Mononuclear cell (primary cell): ENCODE measurements at regions not wholly inside any gene's neighbourhood (a gene's known extent, or its start where the extent isn't known, plus 50 kb on each side); places are given as distances from the start of the nearest gene placed in this dataset.
"Not testable (repeated sequence)": the region's sequence is repeated elsewhere in the genome, so short reads cannot be mapped to it uniquely, and the experiment has no call there.

ENCODE experiments used
- H3K27me3 ChIP-seq: 2 replicates; pipeline ENCODE4 v1.6.0; 2011; ENCODE audit warnings: low read length, control low read depth; ENCODE audit not compliant: insufficient read depth
- H3K4me1 ChIP-seq: 2 replicates; pipeline ENCODE4 v1.5.1; 2011; ENCODE audit warnings: mild to moderate bottlenecking, low read length, control low read depth; ENCODE audit not compliant: insufficient read depth
- H3K4me3 ChIP-seq: 2 replicates; pipeline ENCODE4 v1.5.1; 2011; ENCODE audit warnings: mild to moderate bottlenecking, low read length, moderate library complexity
- H3K9me3 ChIP-seq: 2 replicates; pipeline ENCODE4 v1.5.1; 2011; ENCODE audit warnings: low read depth, mild to moderate bottlenecking, control low read depth, low read length

DNA sequence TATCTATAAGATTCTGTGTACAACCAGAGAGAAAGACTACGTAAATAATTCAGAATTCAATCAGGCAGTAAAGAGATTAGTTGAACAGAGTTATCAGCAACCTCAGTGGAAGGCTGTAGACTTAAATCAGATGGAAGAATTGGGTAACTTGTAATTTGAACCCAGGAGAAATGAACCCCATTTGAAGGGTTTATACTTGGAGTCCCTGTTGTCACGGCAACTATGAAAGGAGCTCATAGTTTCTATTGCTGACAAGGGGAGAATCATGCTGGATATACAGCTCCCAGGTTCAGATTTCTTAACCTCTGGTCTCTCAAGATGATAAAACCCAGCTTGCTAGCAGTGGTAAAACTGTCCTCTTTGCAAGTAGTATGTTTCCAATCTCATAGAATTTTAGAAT lies 54.4 kb upstream of the BMP4 start:
- Histone ChIP-seq H3K4me1 (no peaks in the 10 kb centered on the region), H3K9me3 (no peaks in the 10 kb centered on the region), H3K27me3 (no peaks in the 10 kb centered on the region), H3K4me3 (no peak overlapping the region)

DNA sequence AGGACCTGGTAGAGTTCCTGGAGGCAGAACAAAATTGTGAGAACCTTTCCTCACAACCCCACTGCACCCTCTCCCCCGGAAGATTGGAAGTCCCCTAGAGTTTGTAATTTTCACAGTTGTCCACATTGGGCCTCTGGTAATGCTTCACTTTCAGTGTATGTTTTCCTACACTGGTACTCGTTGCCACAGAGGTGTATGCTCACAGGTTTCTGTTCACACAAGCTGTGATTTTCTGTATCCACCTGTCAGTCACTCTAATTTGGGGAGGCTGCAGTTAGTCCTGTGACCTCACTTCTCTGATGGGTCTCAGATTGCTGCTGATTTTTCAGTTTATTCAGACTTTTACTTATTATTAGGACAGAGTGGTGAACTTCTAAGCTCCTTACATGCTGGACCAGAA lies 66.4 kb upstream of the BMP4 start:
- Histone ChIP-seq H3K4me3 (no peak overlapping the region), H3K27me3 (no peaks in the 10 kb centered on the region), H3K9me3 (no peaks in the 10 kb centered on the region), H3K4me1 (no peaks in the 10 kb centered on the region)

DNA sequence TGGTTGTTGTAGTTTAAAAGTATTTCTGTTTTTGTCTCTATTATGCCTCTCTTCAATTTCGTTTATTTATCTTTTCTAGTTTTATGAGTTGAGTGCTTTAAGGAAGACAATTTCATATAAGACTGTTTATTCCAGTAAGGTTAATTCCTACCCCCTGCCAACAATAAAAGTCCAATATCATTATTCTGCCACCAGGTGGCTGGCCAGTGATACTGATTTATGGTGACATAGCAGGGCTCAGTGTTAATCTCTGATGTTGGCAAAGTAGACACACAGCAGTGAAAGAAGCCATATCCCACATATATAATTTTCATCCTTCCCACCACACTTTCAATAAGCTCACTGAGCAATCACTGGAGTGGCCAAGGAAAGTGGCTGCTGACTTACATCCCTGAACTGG lies 69.0 kb upstream of the BMP4 start:
- H3K4me3 ChIP-seq: no peak overlapping the region
- no peaks in the 10 kb centered on the region for H3K9me3 ChIP-seq
- H3K27me3 ChIP-seq: no peaks in the 10 kb centered on the region
- H3K4me1 ChIP-seq: no peaks in the 10 kb centered on the region

DNA sequence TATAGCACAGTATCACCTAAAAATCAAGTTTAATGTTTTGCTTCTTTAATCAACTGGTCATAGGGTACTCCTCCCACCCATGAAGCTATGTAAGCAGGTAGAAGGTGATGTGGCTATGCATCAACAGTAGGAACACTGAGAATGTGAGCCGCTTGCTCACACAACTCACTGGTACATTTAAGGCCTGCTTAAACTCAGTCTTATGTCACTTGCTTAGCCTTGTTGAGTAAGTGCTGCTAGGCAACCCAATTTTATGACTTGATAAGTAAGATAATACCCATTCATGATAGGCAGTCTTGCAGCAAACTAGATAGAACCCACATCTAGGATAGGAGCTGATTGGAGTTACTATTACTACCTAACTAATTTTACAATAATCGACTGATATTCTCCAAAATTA lies 70.0 kb upstream of the BMP4 start:
- H3K4me1 ChIP-seq: no peaks in the 10 kb centered on the region
- H3K9me3 ChIP-seq: no peaks in the 10 kb centered on the region

DNA sequence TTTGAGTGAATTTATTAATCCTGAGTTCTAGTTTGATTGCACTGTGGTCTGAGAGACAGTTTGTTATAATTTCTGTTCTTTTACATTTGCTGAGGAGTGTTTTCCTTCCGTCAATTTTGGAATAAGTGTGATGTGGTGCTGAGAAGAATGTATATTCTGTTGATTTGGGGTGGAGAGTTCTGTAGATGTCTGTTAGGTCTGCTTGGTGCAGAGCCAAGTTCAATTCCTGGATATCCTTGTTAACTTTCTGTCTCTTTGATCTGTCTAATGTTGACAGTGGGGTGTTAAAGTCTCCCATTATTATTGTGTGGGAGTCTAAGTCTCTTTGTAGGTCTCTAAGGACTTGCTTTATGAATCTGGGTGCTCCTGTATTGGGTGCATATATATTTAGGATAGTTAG lies 74.4 kb upstream of the BMP4 start:
- H3K4me3 ChIP-seq, H3K4me1 ChIP-seq, H3K27me3 ChIP-seq: not testable (repeated sequence)
- H3K9me3 ChIP-seq: peaks cover 11% of the 10 kb centered on the region

More for the DNA sequence above, 70.0 kb upstream of the BMP4 start:
- H3K4me3 ChIP-seq: no peak overlapping the region
- no peaks in the 10 kb centered on the region for H3K27me3 ChIP-seq

DNA sequence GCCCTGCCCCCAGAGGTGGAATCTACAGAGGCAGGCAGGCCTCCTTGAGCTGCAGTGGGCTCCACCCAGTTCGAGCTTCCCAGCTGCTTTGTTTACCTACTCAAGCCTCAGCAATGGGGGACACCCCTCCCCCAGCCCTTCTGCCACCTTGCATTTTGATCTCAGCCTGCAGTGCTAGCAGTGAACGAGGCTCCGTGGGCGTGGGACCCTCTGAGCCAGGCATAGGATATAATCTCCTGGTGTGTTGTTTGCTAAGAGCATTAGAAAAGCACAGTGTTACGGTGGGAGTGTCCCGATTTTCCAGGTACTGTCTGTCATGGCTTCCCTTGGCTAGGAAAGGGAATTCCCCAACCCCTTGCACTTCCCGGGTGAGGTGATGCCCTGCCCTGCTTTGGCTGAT lies 76.7 kb upstream of the BMP4 start:
- not testable (repeated sequence) for H3K4me1 ChIP-seq, H3K4me3 ChIP-seq, H3K27me3 ChIP-seq
- H3K9me3 ChIP-seq: peaks cover 11% of the 10 kb centered on the region

DNA sequence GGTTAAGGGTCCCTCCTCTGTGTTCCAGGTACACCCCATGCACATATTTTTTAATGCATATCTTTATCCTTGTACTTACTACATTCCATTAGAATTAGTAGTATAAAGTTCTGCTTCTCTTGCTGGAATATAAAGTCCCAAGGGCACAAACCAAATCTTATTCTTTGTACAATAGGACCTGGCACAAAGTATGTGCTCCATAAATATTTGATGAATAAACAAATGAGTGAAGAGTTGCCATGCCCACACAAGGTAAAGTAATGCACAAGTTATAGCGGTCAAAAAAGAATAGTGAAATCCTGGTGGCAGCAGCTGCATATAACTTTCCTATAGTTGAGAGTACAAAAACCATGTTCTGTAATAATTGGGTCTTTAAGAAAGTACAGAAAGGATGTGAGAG lies 82.1 kb upstream of the BMP4 start:
- Histone ChIP-seq H3K9me3 (peaks cover 11% of the 10 kb centered on the region), H3K27me3 (no peaks in the 10 kb centered on the region), H3K4me3 (no peak overlapping the region), H3K4me1 (no peaks in the 10 kb centered on the region)

DNA sequence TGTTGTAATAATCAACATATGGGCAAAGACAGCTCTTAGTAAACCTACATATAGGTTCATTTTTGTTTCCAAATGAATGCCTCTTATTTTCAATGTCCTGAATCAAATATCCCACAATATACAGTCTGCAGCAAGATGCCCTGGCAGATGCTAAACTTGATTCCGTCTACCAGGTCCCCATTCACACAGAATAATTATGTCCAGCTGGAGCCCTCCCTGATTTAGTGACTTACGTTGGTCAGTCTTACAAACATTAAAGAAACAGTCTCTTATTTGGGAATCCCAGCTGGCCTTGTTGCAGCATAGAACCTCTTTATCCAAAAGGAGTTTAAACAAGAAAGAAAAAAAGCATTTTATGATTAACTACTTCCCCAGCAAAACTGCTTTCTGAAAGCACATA lies 82.7 kb upstream of the BMP4 start:
- no peaks in the 10 kb centered on the region for H3K27me3 ChIP-seq
- peaks cover 11% of the 10 kb centered on the region for H3K9me3 ChIP-seq
- H3K4me1 ChIP-seq: no peaks in the 10 kb centered on the region
- H3K4me3 ChIP-seq: no peak overlapping the region

DNA sequence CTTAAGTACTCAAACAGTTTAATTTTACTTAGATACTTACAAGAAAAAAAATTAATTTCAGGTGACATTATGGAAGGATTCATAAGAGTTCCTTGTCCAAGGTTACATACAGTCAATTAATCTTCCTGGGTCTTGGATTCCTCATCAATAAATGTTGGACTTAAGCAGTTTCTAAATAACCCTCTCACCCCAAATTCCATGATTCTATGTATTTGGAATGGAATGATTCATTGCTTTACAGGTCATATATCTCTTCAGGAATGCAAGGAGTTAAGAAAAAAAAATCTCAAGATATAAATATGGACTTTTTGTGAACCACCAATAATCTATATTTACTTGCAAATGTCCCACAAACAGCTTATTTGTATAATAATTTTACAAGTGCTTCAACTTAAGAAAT lies 84.2 kb upstream of the BMP4 start:
- Histone ChIP-seq H3K4me3 (no peak overlapping the region), H3K27me3 (no peaks in the 10 kb centered on the region), H3K9me3 (peaks cover under 1% of the 10 kb centered on the region), H3K4me1 (no peaks in the 10 kb centered on the region)

DNA sequence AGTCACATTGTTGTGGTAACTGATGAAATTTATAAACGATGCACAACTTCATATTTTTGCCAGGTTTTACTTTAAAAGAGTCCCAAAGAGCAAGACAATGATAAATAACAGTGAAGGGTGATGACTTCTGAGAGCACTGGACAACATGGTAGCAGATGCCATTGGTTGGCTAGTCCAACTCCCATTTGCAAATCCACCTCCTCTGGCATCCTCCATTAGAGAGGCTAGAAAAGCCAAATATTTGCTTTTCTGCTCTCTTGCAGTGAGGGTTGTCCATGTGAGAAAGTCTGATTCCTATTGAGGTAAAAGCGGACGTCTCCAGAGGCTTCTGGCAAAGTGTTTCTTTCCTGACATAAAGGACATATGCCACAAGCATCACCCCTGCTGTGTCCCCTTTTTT lies 89.6 kb upstream of the BMP4 start:
- no peaks in the 10 kb centered on the region for H3K4me1 ChIP-seq
- no peaks in the 10 kb centered on the region for H3K27me3 ChIP-seq
- no peaks in the 10 kb centered on the region for H3K9me3 ChIP-seq
- H3K4me3 ChIP-seq: no peak overlapping the region

DNA sequence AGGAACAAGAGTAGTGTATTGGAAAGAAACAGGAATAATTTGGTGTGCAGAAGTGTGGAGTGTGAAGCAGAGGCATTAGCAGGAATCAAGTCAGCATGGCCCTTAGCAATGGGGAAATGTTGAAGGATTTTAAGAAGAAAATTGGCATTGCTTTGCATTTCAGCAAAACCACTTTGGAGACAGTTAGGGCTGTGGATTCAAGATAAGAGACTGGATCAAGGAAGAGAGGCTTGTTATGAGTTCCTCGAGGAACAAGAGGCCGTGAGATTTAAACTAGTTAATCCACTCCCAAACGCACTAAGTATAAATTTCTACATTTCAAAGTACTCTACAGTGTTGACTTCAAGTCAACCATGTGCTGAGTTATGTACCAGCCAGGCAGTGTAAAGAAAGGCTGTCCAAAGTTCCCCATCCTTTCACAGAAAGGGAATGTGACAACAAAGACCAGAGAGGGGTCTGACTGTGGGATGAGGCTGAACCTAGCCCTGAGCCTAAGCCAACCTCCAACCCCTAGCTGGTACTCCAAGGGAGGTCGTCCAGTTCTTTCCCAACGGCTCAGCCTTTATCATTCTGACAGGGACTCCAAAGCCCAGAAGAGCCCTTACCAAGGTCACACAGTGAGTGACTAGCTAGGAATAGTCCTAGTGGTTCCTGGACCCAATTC lies 91.2 kb upstream of the BMP4 start:
- no peaks in the 10 kb centered on the region for H3K9me3 ChIP-seq
- no peak overlapping the region for H3K4me3 ChIP-seq
- H3K4me1 ChIP-seq: no peaks in the 10 kb centered on the region
- H3K27me3 ChIP-seq: no peaks in the 10 kb centered on the region

DNA sequence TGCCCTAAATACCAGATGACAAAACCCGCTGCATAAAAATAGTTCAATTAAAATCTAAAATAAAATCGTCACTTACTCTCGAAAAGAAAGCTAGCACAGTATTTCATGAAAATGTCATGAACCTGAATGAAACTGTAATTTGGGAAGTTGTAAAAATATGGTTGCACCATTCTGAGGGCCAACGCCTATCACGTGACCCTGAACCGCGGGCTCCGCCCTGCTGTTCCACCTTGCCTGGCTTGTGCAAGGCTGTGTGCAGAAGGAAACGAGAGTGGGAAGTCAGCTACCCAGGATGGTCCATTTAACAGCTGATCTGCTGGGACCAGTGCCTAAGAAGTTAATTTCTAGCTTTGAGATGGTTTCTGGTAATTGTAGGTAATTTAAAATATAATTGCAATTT lies 91.7 kb upstream of the BMP4 start:
- Histone ChIP-seq H3K9me3 (no peaks in the 10 kb centered on the region), H3K27me3 (no peaks in the 10 kb centered on the region), H3K4me3 (no peak overlapping the region), H3K4me1 (no peaks in the 10 kb centered on the region)

DNA sequence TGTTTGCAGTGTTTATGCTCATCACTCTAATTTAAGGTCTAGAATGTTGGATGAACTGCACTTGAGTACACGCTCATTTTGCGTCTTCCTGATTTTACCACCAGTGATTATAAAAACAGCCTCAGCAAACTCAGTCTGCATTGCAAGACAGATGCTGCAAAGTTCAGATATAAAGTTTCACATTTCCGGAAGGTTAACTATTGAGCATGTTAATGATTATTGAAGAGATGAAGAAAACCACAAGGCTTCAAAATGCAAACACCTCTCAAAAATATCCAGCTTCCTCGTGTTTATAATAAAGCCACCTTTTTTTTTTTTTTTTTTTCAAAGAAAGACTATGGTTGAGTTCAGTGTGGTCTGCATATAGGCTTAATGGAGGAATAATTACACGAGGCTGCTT lies 92.1 kb upstream of the BMP4 start:
- Histone ChIP-seq H3K27me3 (no peaks in the 10 kb centered on the region), H3K4me1 (no peaks in the 10 kb centered on the region), H3K4me3 (no peak overlapping the region), H3K9me3 (no peaks in the 10 kb centered on the region)

DNA sequence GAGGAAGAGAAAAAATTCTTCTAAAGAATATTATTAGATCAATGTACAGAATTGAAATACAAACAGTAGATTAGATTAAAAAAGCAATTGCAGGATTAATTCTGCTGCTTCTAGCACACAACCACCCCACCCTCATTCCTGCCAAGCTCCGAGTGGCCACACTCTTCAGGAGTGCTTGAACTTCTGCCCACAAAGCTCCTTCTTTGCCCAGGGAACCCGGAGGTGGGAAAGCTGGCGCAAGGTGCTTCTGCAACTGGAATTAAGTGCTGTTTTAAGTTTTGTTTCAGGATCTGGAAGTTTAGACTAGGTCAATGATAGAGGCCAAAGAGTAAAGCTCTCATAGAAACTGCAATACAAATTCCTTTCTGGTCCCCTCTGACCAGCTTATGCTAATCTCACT lies 94.1 kb upstream of the BMP4 start:
- Histone ChIP-seq H3K4me3 (no peak overlapping the region), H3K9me3 (no peaks in the 10 kb centered on the region), H3K27me3 (no peaks in the 10 kb centered on the region), H3K4me1 (no peaks in the 10 kb centered on the region)

DNA sequence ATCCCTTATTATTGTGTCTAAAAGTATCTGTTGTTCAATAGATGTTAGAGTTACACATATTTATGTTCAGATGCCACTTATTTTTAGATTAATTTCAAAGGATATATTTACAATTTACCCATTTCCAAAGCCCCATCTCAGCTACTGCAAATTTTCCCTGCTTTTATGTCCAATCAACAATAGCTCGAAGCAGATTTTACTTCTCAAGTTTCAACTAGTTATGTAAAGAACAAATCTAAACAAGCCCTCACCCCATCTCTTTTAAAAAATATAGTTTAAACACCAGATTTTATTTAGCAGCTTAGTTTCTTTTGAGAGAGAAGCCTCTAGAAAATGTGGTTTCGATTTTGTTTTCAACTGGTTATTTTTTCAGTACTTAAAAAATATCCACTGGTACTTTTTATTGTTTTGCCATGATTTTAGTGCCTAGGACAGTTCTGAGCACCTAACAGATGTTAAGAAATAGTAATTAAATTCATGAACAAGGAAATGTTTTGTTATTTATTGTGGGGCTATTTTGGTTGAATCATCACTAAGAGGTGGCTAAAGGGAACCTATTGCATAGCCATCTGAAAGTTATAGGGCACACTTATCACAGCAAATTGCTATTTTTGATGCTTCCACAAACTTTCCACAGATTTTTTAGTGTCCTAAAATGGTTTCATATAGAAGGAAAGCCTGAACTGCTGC lies 96.2 kb upstream of the BMP4 start:
- no peaks in the 10 kb centered on the region for H3K9me3 ChIP-seq

DNA sequence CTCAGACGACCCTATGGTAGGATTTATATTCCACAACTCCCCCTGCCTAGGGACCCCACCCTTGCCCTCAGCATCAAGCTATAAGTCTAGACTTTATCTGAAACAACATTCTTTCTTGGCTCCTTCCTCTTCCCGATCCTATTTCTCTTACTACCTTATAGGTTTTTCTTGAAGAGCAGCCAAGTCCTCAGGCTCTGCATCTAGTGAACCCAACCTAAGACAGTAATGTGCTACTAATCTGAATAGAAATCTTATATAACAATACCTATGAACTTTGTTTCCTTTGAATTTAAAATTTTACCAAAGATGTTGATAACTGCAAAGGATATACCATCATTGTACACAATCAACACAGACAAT lies 96.7 kb upstream of the BMP4 start:
- Histone ChIP-seq H3K9me3 (no peaks in the 10 kb centered on the region), H3K4me1 (no peaks in the 10 kb centered on the region), H3K4me3 (no peak overlapping the region)

More for the DNA sequence above, 96.2 kb upstream of the BMP4 start:
- Histone ChIP-seq H3K27me3 (no peaks in the 10 kb centered on the region), H3K4me1 (no peaks in the 10 kb centered on the region), H3K4me3 (no peak overlapping the region)

More for the DNA sequence above, 96.7 kb upstream of the BMP4 start:
- H3K27me3 ChIP-seq: no peaks in the 10 kb centered on the region
